ENCODE measurements at regions not wholly inside any gene's neighbourhood (a gene's known extent, or its start where the extent isn't known, plus 50 kb on each side); places are given as distances from the start of the nearest gene placed in this dataset.

GRCh38 chr4:181741513-181741912 is 501.7 kb upstream of the TENM3 start:
- TF ChIP-seq CTCF (IDR thresholded peaks at IDR 0.05; ENCODE audit: insufficient read depth, low read length) (no peak), POLR2AphosphoS5 (IDR thresholded peaks at IDR 0.05; ENCODE audit: low read depth) (no peak), REST (IDR thresholded peaks at IDR 0.05; ENCODE audit: insufficient replicate concordance, low read depth) (no peak), GABPA (IDR thresholded peaks at IDR 0.05; ENCODE audit: low read depth) (no peak), SPI1 (IDR thresholded peaks at IDR 0.05; ENCODE audit: borderline replicate concordance, low read depth) (no peak)

Data from HL-60 (cell line).